HG03196 (cell line): ENCODE measurements at regions not wholly inside any gene's neighbourhood (a gene's known extent, or its start where the extent isn't known, plus 50 kb on each side); places are given as distances from the start of the nearest gene placed in this dataset.
"Not testable (repeated sequence)": the region's sequence is repeated elsewhere in the genome, so short reads cannot be mapped to it uniquely, and the experiment has no call there.

ENCODE experiments used
- ATAC-seq: cut with Tn5 transposase; IDR thresholded peaks from one replicate; pipeline ENCODE4 v1.9.1; 2021; ENCODE audit not compliant: unreplicated experiment

- no peak for ATAC-seq
These were observed 607.0 kb downstream of the TENT5A start for GRCh38 chr6:81145506-81145905.

DNA sequence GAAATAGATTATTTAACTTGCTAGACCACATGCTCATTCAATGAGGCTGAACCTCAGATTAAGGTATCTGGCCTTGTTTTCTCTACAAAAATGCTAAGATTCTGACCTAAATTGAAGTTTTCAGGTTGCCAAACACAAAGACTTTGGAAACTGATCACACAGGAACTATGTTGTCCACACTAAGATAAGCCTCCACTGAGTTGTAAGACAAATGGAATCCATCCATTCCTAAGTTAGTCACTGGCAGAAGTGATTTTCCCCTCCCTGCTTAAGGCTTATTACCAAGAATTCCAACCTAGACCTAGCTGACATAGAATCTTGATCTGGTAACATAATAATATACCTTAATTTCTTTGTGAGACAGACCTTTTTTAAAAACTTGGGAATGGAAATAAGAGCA is 608.1 kb downstream of the TENT5A start:
- ATAC-seq, result no peak

DNA sequence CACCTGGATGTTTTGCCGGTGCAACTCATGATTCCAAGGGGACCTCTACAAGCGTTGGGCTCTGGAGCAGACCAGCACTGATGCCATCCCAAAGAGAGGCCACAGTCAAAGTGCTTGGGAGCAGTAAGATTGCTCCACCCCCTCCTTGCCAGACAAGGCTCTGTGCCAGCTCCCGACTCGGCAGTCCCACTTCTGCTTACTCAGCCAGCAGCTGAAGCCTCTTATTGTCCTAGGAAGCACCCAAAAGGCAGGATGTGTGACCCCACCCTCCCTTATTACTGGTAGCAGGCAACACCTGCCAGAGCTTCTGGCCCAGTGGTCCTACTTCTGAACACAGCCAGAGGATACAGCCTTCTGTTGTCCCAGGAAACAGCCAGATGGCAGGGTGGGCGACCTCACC is 614.2 kb downstream of the TENT5A start:
- no peak for ATAC-seq

DNA sequence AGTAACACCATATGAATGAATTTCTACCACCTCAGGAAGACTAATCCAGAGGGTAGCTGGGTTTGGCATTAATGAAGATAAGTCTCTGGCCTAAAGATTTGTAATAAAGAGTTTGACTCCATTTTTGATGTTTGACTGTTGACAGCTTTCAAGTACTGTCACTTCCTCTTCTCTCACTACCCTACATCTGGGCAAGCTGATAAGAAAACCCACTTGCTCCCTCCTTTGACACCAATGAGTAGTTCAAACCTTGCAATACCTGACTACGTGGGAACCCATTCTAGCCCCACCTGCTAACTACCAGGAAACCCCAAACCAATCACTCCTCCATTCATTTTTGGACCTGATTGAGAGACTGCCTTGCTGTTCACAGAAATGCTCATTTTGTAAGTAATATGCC is 621.5 kb downstream of the TENT5A start:
- no peak for ATAC-seq

GRCh38 chr6:81130061-81130460 is 622.4 kb downstream of the TENT5A start:
- no peak for ATAC-seq

GRCh38 chr6:81128671-81129070 is 623.8 kb downstream of the TENT5A start:
- no peak for ATAC-seq

GRCh38 chr6:81126150-81126549 is 626.3 kb downstream of the TENT5A start:
- ATAC-seq, result no peak

GRCh38 chr6:81120280-81120679 is 632.2 kb downstream of the TENT5A start:
- ATAC-seq, result no peak

DNA sequence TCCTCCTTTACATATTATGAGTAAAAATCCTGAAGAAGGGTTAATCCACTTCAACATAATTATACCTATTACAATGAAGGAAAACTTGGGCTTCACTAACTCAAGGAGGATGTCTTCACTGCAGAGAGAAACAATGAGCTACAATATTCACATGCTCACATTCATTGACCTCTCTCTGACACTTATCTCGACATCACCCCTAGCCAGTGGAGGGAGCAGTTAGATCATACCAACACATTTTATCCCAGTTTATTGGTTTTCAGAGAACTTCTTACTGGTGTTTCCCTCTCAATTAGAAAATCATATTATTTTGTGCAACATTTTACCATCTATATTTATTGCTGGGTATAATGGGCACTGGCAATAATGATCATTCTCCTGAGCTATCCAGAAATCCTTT is 646.5 kb downstream of the TENT5A start:
- ATAC-seq, result no peak

GRCh38 chr6:81098109-81098814 is 654.2 kb downstream of the TENT5A start:
- ATAC-seq, result no peak

- not testable (repeated sequence) for ATAC-seq
These were observed 656.0 kb downstream of the TENT5A start for GRCh38 chr6:81096464-81096863.

- ATAC-seq, result no peak
These were observed 659.4 kb downstream of the TENT5A start for GRCh38 chr6:81093051-81093450.

- ATAC-seq, result no peak
These were observed 664.3 kb downstream of the TENT5A start for GRCh38 chr6:81088145-81088544.

DNA sequence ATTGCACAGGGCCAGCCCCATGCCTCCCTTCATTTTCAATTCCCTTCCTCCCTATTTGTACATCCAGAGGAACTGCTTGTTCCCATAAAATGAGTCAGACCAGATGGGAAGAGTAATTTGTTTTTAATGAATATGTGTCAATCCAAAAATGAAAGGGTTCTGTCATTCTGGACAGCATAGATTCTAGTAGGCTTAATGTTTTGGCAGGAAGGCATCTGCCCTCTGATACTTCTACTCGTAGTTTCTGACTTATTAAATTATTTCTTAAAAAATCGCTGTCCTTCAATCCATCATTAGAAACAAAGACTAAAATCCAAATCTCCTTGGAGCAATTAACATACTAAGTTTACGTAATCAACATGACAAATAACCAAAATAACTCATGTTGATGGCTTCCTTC is 665.5 kb downstream of the TENT5A start:
- ATAC-seq, result no peak

DNA sequence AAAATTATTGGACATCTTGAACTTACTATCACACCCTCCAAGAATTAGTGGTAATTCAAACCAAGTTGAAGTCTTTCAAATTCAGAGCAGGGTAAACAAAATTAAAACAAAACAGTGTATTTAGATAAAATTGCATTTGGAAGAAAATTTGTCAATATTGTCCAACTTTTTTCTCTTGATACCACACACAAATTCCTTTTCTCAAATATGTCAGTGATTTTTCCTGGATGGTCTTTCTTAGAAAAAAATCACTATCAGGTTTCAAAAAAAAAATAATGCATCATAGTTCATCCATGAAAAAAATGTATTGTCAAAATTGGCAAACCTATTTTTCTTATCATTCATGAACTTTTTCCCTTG is 667.1 kb downstream of the TENT5A start:
- no peak for ATAC-seq

GRCh38 chr6:81084776-81085430 is 667.6 kb downstream of the TENT5A start:
- ATAC-seq, result no peak

DNA sequence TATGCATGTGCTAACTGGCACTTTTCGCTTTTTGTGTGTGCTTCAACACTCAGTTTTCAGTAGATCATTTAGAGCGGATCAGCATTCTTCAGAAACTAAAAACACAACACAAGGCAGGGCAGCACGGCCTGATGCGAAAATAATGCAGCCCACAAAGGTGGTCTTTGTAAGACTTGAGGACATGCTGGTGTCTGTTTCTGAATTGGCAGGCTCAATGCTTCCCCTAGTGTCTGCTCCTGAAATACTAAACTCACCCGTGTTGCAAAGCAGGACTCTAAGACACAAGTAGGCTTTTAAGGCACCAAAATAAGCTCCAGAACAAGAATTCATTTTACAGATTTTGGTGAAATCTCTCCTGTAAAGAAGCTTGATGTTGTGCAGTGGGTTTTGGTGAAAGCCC is 676.5 kb downstream of the TENT5A start:
- no peak for ATAC-seq

GRCh38 chr6:81073318-81073717 is 679.2 kb downstream of the TENT5A start:
- ATAC-seq, result no peak

DNA sequence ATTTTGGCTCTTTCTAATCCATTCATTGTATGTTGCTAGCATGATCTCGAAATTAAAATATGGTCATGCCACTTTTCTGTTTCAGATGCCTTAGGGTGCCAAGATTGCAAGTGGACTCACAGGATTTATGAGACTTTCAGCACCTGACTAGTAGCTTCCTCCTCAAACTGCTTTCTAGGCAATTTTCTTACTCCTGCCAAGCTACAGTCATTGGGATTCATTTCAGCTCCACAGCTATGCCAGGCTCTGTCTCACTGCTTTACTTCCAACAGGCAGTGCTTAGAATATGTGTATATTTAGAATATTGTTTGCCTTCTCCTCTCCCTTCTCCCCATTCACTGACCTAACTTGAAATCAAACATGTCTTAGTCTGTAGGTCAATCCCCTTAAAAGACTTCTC is 681.4 kb downstream of the TENT5A start:
- no peak for ATAC-seq

DNA sequence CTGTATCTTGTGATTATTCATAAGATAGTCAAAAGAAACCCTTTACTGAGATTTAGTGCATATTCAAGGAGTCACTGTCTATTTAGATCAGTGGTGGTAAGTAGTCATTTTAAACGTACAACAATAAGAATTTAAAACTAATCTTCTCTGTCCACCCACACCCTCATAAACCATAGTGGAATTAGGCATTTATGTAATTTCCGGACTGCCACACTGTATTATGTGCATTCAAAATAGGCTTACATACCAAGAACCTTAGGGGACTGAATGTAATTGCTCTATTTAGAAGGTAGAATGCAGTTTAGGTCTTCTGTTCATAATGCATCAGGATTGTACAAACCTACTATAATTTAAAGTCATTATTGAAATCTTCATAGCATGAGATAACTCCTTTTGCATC is 685.4 kb downstream of the TENT5A start:
- no peak for ATAC-seq

GRCh38 chr6:81063891-81064290 is 688.6 kb downstream of the TENT5A start:
- no peak for ATAC-seq

DNA sequence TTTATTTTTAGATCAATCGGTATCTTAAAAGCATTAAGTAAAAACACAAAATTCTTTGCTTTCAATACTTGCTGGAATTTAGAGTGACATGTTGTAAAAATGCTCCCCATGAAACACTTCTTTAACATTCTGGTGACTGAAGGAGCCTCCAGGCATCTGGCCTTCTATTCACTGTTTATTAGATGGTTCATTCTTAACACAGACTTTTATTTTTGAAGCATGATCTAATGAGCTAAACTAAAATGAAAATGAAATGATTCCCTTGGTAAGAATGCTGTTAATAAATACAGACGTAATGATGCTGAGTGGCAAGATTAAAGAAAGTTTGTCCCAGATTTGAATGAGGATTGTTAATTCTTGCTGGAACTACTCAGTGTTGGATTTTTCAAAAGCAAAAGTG is 698.4 kb downstream of the TENT5A start:
- no peak for ATAC-seq

- no peak for ATAC-seq
These were observed 700.5 kb downstream of the TENT5A start for GRCh38 chr6:81051952-81052351.
